GM12878 (cell line): ENCODE measurements at regions not wholly inside any gene's neighbourhood (a gene's known extent, or its start where the extent isn't known, plus 50 kb on each side); places are given as distances from the start of the nearest gene placed in this dataset.

ENCODE experiments used
- ATAC-seq: fragments of 200-7000 bp; cut with Tn5 transposase; 3 replicates; pipeline ENCODE4 v1.9.1; 2020; ENCODE audit warnings: mild to moderate bottlenecking, moderate library complexity
- BruUV-seq: library from RNA; stranded (reverse); fragments of 400-500 nt; replicated peaks from 2 replicates; lab custom pipeline; 2021; lab: Mats Ljungman, UMichigan
- CTCF ChIA-PET: fragments of 300-600 bp; sonication (Branson Sonifier 250); formaldehyde crosslinking; extraction: SDS; loops from one replicate; lab custom pipeline; 2021; ENCODE audit warnings: inconsistent platforms; lab: Yijun Ruan, JAX
- POLR2A ChIA-PET: fragments of 350-600 bp; formaldehyde crosslinking; extraction: SDS; loops from one replicate; lab custom pipeline; 2021; ENCODE audit warnings: inconsistent platforms; lab: Charles Lee
- RAD21 ChIA-PET: fragments of 300-600 bp; sonication (Branson Sonifier 250); formaldehyde crosslinking; loops from one replicate; lab custom pipeline; 2023; ENCODE audit warnings: antibody characterized with exemption; ENCODE audit not compliant: unreplicated experiment; lab: Charles Lee
- SMC1A ChIA-PET: fragments of 300-600 bp; sonication (Branson Sonifier 250); formaldehyde crosslinking; loops from one replicate; lab custom pipeline; 2023; ENCODE audit not compliant: unreplicated experiment, uncharacterized antibody; lab: Charles Lee
- DNase-seq: peaks from one replicate; pipeline ENCODE4 v3.0.0-alpha.2; 2011; ENCODE audit warnings: low read depth, low spot score
- FAIRE-seq: peaks from 3 replicates; lab custom pipeline; 2011; peaks lifted over from hg19 to GRCh38; lab: Jason Lieb, UNC
- H2AFZ ChIP-seq: 2 replicates; pipeline ENCODE4 v1.6.0; 2011; ENCODE audit warnings: low read depth, low read length, control low read depth; ENCODE audit not compliant: control insufficient read depth
- H3K27ac ChIP-seq: 2 replicates; pipeline ENCODE4 v1.5.1; 2011; ENCODE audit warnings: control low read depth; ENCODE audit not compliant: control insufficient read depth, insufficient read depth
- H3K27me3 ChIP-seq, 2 experiments: replicated peaks in 1 of 2; 2 replicates each; pipeline versions ENCODE4 v1.6.0 to v1.6.1; 2011; ENCODE audit warnings: low read length in 1 of 2; ENCODE audit not compliant: control insufficient read depth in 2 of 2, insufficient read depth in 2 of 2
- H3K36me3 ChIP-seq, 2 experiments: 2 replicates each; pipeline ENCODE4 v1.5.1; 2011; ENCODE audit warnings: low read length in 1 of 2; ENCODE audit not compliant: control insufficient read depth in 2 of 2, insufficient read depth in 2 of 2
- H3K4me1 ChIP-seq: 2 replicates; pipeline ENCODE4 v1.6.1; 2011; ENCODE audit warnings: mild to moderate bottlenecking, low read length, moderate library complexity, mixed read lengths; ENCODE audit not compliant: control insufficient read depth, insufficient read depth
- H3K4me2 ChIP-seq: 2 replicates; pipeline ENCODE4 v1.6.0; 2011; ENCODE audit warnings: control low read depth; ENCODE audit not compliant: control insufficient read depth, insufficient read depth
- H3K4me3 ChIP-seq: fragments of 200-600 bp; sonication (generic); 2 replicates; pipeline ENCODE4 v1.5.1; 2016
- H3K79me2 ChIP-seq: 2 replicates; pipeline ENCODE4 v1.6.0; 2011; ENCODE audit warnings: low read length; ENCODE audit not compliant: control insufficient read depth, insufficient read depth
- H3K9ac ChIP-seq: 2 replicates; pipeline ENCODE4 v1.8.0; 2011; ENCODE audit warnings: low read length, control low read depth, mixed read lengths; ENCODE audit not compliant: control insufficient read depth, insufficient read depth
- H3K9me3 ChIP-seq: replicated peaks from 3 replicates; pipeline ENCODE4 v1.5.1; 2011; ENCODE audit warnings: mild to moderate bottlenecking, low read length; ENCODE audit not compliant: control insufficient read depth, insufficient read depth
- H4K20me1 ChIP-seq: 2 replicates; pipeline ENCODE4 v1.6.0; 2011; ENCODE audit not compliant: control insufficient read depth, insufficient read depth
- ATF2 ChIP-seq: IDR thresholded peaks from 2 replicates; pipeline ENCODE4 v1.6.1; 2012; ENCODE audit warnings: low read length, inconsistent platforms
- BRCA1 ChIP-seq: IDR thresholded peaks from 2 replicates; pipeline ENCODE4 v1.6.1; 2011; ENCODE audit warnings: low read depth, low read length, improper control_type of control experiment
- CBFB ChIP-seq: IDR thresholded peaks from 2 replicates; pipeline ENCODE4 v1.6.1; 2016; ENCODE audit warnings: antibody characterized with exemption, low read depth
- CBX3 ChIP-seq: fragments of 200-600 bp; sonication (generic); IDR thresholded peaks from 2 replicates; pipeline ENCODE4 v1.6.1; 2016; ENCODE audit warnings: low read depth, borderline replicate concordance
- CREB1 ChIP-seq: IDR thresholded peaks from 2 replicates; pipeline ENCODE4 v1.6.1; 2012; ENCODE audit warnings: low read depth, mild to moderate bottlenecking, inconsistent platforms
- CREM ChIP-seq: IDR thresholded peaks from 2 replicates; pipeline ENCODE4 v1.6.1; 2014; ENCODE audit warnings: antibody characterized with exemption, low read depth
- DPF2 ChIP-seq: fragments of 450-650 bp; IDR thresholded peaks from 2 replicates; pipeline ENCODE4 v1.6.1; 2017; ENCODE audit warnings: mild to moderate bottlenecking
- EZH2 ChIP-seq: IDR thresholded peaks from 2 replicates; pipeline ENCODE4 v1.6.1; 2012; ENCODE audit warnings: low read depth, mild to moderate bottlenecking, control low read depth, inconsistent platforms, low read length, borderline replicate concordance; ENCODE audit not compliant: control insufficient read depth
- FOXM1 ChIP-seq: IDR thresholded peaks from 2 replicates; pipeline ENCODE4 v1.6.1; 2012; ENCODE audit warnings: low read depth, mild to moderate bottlenecking, inconsistent platforms, low read length, moderate library complexity
- GATAD2B ChIP-seq: fragments of 450-650 bp; conservative IDR thresholded peaks from 2 replicates; pipeline ENCODE4 v1.6.1; 2017; ENCODE audit warnings: low read depth, mild to moderate bottlenecking, moderate library complexity
- HDAC2 ChIP-seq: fragments of 200-600 bp; sonication (generic); IDR thresholded peaks from 2 replicates; pipeline ENCODE4 v1.6.1; 2017
- JUNB ChIP-seq: IDR thresholded peaks from 2 replicates; pipeline ENCODE4 v1.6.1; 2016; ENCODE audit warnings: antibody characterized with exemption, mild to moderate bottlenecking
- MYC ChIP-seq: IDR thresholded peaks from 2 replicates; pipeline ENCODE4 v1.6.1; 2011; ENCODE audit warnings: mild to moderate bottlenecking, low read length, moderate library complexity, inconsistent platforms; ENCODE audit not compliant: insufficient read depth, insufficient replicate concordance, insufficient read length, severe bottlenecking
- SIN3A ChIP-seq: IDR thresholded peaks from 2 replicates; pipeline ENCODE4 v1.6.1; 2012; ENCODE audit warnings: low read depth, low read length, improper control_type of control experiment
- TCF7 ChIP-seq: IDR thresholded peaks from 2 replicates; pipeline ENCODE4 v1.6.1; 2014; ENCODE audit warnings: antibody characterized with exemption, borderline replicate concordance
- YBX1 ChIP-seq: fragments of 450-650 bp; IDR thresholded peaks from 2 replicates; pipeline ENCODE4 v1.6.1; 2016; ENCODE audit warnings: antibody characterized with exemption
- in situ Hi-C: fragments of 300-500 bp; cut with MboI; formaldehyde crosslinking; loops from 9 replicates; pipeline ENCODE4 v1.14.3; 2018; ENCODE audit warnings: mixed read lengths
- intact Hi-C: fragments of 100-400 bp; cut with micrococcal nuclease; formaldehyde crosslinking; loops from one replicate; pipeline ENCODE4 v1.14.2; 2022; ENCODE audit not compliant: unreplicated experiment

GRCh38 chr3:96070678-96071077 lies 743.7 kb upstream of the EPHA6 start:
- intact Hi-C loops (no loop called here), in situ Hi-C loops (no loop called here)
- Histone ChIP-seq H3K27ac (no peak overlapping the region), H3K9me3 (no peaks in the 10 kb centered on the region; the same call in 2 of the 3 replicates), H3K4me2 (no peak overlapping the region), H4K20me1 (no peaks in the 10 kb centered on the region), H3K4me1 (no peaks in the 10 kb centered on the region), H3K9ac (no peak overlapping the region), H3K4me3 (no peak overlapping the region), H3K79me2 (no peaks in the 10 kb centered on the region), H2AFZ (no peak overlapping the region), H3K36me3 (no peaks in the 10 kb centered on the region), H3K27me3 (no peaks in the 10 kb centered on the region)
- ATAC-seq (no peak), FAIRE-seq (no peak), DNase-seq (no peak)
- CTCF ChIA-PET = no interaction called here
- TF ChIP-seq MYC = no peak
- no peak for TF ChIP-seq SIN3A
- TF ChIP-seq JUNB = no peak
- no peak for TF ChIP-seq TCF7
- TF ChIP-seq EZH2 = no peak
- no peak for TF ChIP-seq CREB1
- no peak for TF ChIP-seq ATF2
- no peak for TF ChIP-seq DPF2
- TF ChIP-seq YBX1 = no peak
- TF ChIP-seq HDAC2 = no peak
- TF ChIP-seq FOXM1 = no peak
- no peak for TF ChIP-seq CBX3
- no peak for TF ChIP-seq GATAD2B
- TF ChIP-seq BRCA1 = no peak
- TF ChIP-seq CREM = no peak
- no peak for TF ChIP-seq CBFB
- no TSS peak for BruUV-seq
- RAD21 ChIA-PET = no interaction called here
- SMC1A ChIA-PET = no interaction called here
- POLR2A ChIA-PET = no interaction called here
